HG03432 (cell line): ENCODE measurements at regions not wholly inside any gene's neighbourhood (a gene's known extent, or its start where the extent isn't known, plus 50 kb on each side); places are given as distances from the start of the nearest gene placed in this dataset.

Source experiments
- ATAC-seq: cut with Tn5 transposase; IDR thresholded peaks from one replicate; pipeline ENCODE4 v1.9.1; 2021; ENCODE audit warnings: mild to moderate bottlenecking, moderate library complexity; ENCODE audit not compliant: unreplicated experiment

DNA sequence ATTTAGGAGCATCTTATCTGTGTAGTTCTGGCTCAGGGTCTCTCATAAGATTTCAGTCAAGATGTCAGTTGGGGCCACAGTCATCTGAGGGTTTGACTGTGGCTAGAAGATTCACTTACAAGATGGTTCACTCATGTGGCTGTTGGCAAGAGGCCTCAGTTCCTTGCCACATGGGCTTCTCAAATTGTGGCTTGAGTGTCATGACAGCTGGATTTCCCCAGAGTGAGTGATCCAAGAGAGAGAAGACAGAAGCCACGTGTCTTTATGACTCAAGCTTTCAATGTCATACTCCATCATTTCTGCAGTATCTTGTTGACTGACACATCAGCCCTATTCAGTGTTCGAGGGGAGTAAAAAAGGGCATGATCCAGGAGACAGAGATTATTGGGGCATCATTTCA lies 131.3 kb upstream of the AP1S2 start:
- no peak for ATAC-seq

DNA sequence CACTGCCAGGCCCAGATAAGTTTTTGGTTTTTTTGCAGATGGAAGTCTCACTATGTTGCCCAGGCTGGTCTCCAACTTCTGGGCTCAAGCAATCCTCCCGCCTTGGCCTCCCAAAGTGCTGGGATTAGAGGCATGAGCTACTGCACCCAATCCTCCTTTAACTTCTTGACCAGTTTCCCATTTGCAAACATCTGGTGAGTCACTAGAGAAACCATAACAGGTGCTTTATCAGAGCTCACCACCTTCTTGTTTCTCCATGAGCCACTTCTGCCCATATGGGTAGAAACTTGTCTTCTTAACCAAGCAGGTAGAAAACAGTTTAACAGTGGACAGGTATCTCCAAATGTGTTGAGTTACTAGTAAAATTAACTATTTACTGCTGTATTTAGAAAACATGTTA lies 128.4 kb upstream of the AP1S2 start:
- no peak for ATAC-seq

DNA sequence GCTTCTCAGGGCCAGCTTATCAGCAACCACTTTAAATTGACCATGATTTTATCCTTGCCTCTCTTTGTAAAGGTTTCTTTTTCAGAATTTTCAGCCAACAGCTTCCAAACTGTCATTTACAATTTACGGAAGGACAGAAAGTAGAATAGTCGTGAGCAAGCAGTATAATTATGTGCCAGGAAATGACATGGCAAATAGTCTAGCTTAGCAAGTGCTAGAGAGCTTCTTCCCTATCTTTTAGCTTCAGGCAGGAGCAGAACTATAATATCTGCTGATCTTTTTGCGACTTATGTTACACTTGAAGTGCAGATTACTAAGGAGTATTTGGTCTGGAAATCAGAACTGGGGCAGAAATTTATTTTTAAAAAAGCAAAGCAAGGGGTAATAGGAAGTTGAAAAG lies 123.0 kb upstream of the AP1S2 start:
- ATAC-seq, result no peak

DNA sequence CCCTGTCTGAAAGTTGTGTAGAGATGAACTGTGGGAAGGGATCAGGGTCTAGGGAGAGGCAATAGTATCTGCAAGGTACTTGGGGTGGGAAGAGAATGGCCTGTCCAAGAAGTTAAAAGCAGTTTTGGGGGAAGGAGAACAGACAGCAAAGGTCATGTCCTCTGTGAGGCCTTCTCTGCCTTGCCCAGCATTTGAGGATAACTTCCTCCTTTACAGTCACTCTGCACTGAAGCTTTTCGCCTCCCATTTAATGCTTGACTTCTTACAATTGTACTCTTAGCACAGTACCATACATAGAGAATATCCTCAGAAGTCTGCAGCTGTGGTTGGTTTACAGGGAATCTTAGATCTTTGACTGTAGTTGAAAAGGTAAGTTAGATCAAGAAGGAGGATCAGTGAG lies 121.8 kb upstream of the AP1S2 start:
- ATAC-seq, result no peak

DNA sequence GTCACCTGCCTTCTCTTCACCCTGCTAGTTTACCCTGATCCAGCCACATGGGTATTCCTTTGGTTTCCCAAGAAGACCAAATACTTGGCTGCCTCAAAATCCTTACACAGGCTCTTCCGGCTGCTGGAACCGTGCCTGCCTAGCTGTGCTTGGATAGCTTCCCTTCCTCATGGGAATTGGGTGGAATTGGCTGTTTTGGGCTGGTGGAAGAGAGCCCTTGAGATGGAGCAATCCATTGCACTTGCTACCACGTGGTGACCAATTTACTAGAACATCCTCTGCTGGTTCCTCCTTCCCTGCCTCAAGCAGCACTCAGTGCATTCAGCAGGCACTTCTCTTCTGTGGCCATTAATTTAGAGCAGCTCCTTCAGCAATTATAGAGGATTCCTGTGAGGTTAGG lies 119.3 kb upstream of the AP1S2 start:
- no peak for ATAC-seq

DNA sequence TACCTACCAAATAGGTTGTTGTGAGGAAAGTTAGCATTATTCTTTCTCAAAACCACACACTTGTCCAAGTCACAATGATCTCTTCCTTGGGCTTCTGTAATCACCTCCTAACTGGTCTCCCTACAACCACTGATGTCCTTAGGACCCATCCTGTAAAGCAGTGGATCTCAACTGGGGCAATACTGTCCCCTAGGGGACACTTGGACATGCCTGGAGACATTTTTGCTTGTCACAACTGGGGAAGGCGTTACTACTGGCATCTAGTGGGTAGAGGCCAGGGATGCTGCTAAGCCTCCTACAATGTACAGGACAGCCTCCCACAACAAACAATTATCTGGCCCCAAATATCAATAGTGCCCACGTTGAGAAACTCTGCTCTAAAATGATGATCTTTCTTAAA lies 118.7 kb upstream of the AP1S2 start:
- no peak for ATAC-seq

DNA sequence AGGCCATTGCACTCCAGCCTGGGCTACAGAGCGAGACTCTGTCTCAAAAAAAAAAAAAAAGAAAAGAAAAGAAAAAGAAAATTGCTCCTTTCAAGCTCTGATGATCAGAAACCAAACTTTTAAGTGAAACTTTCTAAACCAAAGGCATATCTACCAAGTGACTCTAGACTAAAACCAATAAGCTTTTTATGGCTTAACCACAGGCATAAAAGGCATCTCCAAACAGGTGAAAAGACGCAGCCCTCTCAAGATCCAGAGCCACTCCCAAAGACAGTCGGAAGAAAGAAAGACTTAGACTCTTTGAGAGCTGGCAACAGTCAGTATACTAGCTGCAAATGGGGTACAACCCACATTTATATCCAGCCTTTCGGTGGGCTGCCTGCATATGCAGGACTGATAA lies 117.1 kb upstream of the AP1S2 start:
- ATAC-seq, result no peak

DNA sequence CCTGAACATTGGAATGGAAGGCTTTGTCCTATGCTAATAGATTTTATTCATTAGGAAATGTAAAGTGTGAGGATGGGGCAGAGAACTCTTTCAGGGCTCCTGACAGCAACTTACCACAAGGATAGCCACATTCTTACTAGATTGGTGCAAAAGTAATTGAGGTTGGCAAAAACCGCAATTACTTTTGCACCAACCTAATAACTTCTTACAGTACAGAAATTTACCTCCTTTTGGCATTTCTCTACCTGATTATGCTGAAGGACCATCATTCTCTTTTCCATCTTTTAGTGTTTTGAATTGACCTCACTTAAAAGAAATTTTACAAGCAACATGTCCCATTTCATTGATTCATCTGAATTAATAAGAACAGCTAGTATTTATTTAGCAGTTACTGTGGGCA lies 109.2 kb upstream of the AP1S2 start:
- no peak for ATAC-seq

DNA sequence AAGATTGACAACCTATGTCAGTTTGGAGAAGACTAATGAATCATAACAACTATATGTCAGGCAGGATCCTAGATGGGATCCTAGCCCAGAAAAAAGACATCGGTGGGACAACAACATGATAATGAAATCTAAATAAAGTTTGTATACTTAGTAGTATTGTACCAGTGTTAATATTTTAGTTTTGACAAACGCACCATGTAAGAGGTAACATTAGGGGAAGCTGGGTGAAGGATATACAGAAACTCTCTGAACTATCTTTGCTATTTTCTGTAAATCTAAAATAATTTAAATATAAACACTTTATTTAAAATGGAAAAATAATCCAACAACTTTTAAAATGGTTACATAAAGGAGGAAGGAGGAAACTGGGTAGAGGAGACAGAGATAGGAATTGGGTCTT lies 105.6 kb upstream of the AP1S2 start:
- no peak for ATAC-seq

DNA sequence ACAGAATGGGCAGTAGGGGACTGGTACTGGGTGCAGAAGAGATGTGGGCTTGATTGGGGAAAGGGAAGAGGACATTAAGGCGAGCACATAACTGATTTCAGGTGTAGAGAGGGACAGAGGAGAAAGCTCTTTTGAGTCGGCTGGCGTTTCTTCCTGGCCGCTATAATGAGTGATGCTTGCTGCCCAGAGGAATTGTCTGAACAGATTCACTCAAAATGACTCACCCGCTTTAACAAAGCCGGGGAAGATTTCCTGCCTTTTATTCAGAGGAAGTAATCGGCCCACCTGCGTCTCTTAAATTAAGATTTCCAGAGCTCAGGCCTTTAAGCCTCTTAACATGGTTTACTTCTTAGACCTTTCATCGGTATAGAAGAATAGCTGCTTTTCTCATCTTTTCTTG lies 102.1 kb upstream of the AP1S2 start:
- no peak for ATAC-seq

DNA sequence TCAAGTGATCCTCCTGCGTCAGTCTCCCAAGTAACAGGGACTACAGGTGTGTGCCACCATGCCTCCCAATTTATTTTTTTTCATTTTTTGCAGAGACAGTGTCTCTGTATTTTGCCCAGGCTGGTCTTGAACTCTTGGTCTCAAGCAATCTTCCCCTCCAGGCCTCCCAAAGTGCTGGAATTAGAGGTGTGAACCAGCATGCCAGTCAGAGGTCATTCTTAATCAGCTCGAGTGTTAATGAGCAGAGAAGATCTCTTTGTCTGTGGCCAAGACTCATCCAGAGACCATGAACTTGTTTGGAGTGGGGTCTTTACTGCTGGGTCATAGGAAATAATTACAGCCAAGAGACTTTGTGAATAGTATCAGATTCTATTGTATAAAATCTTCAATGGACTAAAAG lies 99.2 kb upstream of the AP1S2 start:
- ATAC-seq, result no peak

DNA sequence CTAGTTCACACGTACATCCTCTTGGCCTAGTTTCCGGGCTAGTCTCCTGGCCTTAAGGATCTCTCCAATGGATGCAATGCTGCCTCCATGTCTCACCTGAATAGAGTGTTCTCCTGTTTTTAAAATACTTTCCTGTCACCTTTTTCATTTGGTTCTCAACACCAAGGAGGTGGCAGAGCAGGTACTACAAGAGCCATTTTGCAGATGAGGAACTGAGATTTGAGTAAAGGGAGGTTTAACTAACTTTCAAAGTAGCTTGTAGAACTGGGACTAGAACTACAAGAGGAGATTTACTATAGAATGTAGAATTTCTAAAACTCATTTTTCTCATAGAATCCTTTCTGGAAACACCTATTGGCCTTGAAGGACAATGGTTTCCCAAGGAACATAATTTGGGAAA lies 97.6 kb upstream of the AP1S2 start:
- no peak for ATAC-seq

DNA sequence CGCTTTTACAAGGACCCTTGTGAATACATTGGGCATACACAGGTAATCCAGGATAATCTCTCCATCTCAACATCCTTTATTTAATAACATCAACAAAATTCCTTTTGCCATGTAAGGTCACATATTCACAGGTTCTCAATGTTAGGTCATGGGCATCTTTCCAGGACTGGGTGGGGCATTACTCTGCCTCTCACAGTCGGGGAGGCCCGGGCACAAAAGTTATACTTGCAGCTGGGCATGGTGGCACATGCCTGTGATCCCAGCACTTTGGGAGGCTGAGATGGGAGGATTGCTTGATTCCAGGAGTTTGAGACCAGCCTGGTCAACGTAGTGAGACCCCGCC lies 93.7 kb upstream of the AP1S2 start:
- no peak for ATAC-seq

DNA sequence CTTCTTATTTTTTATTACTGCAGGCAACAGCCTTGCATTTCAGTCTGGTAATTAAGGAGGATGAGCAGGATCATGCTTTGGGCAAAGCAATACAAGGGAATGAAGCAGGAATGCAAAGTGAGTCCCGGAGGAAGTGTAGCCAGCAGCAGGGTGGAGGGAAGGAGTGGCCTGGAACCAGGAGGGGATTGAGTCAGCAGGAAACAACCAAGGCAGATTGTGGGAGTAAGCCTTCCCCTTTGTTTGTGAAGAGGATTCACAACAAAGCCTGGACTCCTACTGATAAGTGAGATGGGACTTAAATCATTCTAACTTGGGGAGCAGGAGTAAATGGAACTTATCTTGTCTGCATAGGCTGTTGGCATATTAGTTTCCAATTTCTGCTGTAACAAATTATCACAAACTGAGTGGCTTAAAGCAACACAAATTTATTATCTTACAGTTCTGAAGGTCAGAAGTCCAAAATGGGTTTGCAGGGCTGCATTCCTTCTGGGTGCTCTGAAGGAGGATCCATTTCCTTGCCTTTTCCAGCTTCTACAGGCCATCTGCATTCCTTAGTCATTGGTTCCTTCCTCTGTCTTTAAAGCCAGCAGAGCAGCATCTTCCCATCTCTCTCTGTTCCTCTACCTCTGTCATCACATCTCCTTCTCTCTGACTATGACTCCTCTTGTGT lies 93.2 kb upstream of the AP1S2 start:
- ATAC-seq, result no peak

DNA sequence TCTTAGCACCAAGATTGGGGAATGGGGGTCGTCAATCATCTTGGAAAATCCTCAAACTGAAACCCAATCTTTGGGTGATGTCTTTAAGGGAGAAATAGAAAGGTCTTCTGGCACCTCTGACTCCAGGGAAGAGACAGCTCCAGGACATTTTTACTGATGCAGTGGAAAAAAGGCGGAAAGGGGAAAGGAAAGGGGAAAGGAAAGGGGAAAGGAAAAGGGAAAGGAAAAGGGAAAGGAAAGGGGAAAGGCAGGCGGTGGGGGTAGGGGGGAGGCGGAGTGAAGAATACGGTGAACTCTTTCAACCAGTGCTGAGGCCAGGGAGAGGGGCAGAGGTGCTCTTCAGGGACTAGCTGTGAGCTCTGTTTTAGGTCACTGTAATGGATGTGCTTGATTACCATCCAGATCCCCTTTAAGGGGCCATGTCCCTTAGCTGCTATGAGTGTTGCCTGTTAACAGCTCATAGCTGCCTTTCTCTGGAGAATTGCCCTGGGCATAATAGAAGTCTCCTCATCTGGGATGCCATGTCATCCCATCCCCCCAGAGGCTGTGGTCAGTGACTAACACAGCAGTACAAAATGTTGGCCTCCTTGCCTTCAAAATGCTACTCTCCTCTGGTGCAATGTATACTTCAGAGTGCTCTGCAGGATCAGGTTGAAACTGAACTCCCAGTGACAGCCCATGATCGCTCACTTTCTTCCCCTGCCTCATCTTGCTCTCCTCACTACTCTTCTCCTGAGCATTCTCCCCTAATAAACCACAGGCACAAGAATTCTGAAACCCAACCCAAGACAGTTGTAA lies 92.4 kb upstream of the AP1S2 start:
- ATAC-seq, result no peak

DNA sequence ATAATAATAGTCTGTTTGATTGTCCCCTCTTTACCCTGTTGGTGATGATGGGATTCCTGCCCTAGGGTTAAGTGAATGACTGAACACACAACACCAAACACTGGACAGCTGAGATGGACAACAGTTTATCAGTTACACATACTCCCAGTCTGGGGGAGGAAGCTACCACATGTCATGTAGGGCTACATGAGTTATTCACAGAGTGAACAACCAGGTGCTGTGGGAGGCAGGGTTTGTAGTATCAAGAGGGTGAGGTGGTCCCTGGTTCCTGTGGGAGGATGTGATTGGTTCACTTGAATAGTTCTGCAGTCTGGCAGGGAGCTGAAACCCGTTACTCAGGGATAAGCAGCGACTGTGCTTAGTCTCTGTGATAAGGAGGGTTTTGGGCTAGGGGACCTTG lies 88.8 kb upstream of the AP1S2 start:
- ATAC-seq, result no peak

DNA sequence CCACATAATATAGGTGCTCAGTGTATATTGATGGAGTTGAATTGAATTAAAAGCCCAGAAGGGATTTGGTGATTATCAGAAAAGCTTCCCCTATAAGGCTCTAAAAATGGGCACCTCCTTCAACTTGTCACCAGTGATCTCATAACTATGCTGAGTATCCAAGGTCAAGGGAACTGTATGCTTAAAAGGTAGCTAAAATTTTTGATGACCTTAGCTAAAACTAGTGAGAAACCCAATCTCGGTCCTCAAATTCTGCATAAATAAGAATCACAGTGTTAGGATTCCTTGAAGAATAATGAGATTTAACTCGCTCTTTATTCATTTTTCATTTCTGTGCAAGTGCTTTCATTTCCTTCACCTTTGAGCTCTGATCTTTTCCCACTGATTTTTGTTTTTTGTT lies 87.7 kb upstream of the AP1S2 start:
- no peak for ATAC-seq

DNA sequence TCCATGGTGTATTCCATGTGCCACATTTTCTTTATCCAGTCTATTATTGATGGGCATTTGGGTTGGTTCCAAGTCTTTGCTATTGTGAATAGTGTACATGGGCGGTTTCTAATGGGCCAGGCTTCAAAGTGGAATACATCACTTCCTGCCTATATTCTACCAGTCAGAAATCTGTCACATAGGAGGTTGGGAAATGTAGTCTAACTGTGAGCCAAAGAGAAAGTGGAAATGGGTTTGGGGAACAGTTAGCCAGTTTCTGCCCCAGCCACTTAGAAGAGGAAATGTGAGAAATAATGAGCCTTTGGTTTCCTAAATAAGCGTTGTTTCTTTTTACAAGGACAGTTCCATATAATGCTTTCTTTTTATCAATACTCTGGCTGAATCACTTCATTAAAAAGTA lies 85.1 kb upstream of the AP1S2 start:
- no peak for ATAC-seq

DNA sequence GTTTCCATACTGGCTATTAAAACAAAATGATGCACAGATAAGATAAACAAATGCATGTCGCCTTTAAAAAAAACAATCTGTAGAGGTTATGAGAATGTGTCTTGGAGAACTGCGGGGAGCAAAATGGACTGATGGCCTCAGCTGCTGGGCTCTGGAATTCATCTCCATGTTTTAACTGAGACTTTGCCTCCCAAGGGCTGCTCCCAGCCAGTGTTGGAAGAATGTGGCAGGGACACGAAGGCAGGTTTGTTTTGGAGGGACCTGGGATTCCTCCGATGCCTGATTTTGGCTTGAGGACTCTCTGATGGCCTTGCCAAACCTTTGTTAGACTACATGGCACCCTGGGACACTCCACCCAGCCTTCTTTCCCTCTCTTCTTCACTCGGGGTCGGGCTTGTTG lies 83.5 kb upstream of the AP1S2 start:
- no peak for ATAC-seq

DNA sequence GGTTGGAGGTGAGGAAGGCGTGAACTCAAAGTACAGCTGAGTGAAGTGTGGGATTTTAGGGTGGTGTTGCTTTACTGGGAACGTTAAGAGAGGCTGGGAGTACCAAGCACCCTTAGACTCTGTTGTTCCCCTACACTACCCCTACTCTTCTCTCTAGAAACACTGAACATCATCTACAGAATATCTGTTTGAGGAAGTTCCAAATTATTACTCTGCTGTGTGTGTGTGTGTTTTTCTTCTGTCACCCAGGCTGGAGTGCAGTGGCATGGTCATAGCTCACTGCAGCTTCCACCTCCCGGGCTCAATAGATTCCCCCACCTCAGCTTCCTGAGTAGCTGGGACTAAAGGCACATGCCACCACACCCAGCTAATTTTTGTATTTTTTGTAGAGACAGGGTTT lies 76.7 kb upstream of the AP1S2 start:
- ATAC-seq, result no peak

DNA sequence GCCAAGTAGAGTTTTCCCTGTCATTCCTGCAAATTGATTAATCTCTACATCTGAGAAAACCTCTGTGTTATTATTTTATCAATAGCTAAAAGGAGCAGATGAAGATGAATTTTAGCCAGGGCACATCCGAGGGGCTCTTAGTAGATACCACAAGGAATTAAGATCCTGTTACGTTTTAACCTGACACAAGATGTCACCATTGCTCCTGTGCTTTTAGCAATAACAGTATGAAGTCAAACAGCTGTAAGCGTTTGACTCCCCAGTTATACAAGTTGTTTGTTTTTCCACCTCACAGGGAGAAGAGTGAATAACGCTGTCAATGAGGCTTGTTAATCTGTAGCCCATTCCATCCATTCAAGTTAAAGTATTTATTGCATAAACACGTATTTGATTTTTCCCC lies 76.0 kb upstream of the AP1S2 start:
- ATAC-seq, result no peak

DNA sequence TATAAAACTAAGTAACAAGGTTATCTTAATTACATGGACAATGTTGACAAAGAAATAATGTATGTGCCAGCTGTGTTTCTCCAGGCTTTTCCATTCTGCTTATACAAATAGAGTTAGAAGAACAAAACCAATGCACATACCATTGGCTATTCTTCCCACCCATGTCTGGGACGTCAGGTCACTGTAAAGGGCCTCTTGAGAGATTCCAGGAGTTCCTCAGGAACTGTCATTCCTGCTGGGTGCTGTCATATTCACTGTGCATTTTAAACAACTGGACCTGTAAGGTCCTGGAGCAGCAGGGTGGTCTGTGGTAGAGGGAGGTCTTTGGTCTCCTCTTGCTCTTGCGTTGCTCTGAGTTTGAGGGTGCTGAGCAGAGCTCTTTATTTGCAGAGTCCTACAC lies 74.6 kb upstream of the AP1S2 start:
- no peak for ATAC-seq

DNA sequence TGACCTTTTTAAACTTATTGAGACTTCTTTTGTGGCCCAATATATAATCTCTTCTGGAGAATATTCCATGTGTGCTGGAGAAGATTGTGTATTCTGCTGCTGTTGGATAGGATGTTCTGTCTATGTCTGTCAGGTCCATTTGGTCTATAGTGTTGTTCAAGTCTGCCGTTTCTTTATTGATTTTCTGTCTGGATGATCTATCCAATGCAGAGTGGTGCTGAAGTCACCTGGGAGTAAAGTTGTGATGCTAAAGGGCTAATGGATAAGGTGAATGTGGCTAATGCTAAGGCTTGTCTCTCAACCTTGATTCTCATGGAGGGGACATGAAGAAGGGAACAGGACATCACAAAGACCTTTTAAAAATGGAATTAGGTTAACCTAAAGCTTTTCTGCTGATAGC lies 72.0 kb upstream of the AP1S2 start:
- no peak for ATAC-seq
